BJ (cell line): ENCODE measurements at regions not wholly inside any gene's neighbourhood (a gene's known extent, or its start where the extent isn't known, plus 50 kb on each side); places are given as distances from the start of the nearest gene placed in this dataset.
"Not testable (repeated sequence)": the region's sequence is repeated elsewhere in the genome, so short reads cannot be mapped to it uniquely, and the experiment has no call there.

Experiments
- CTCF ChIA-PET: fragments of 350-600 bp; formaldehyde crosslinking; extraction: SDS; loops from one replicate; lab custom pipeline; 2021; ENCODE audit warnings: antibody characterized with exemption, inconsistent platforms; lab: Yijun Ruan, JAX
- POLR2A ChIA-PET: fragments of 300-600 bp; sonication (Branson Sonifier 250); formaldehyde crosslinking; extraction: SDS; loops from one replicate; lab custom pipeline; 2021; ENCODE audit warnings: antibody characterized with exemption; lab: Charles Lee
- DNase-seq: peaks from one replicate; pipeline ENCODE4 v3.0.0-alpha.2; 2011; ENCODE audit warnings: low read depth
- H3K27me3 ChIP-seq: 2 replicates; pipeline ENCODE4 v1.6.0; 2011; ENCODE audit warnings: low read length; ENCODE audit not compliant: control insufficient read depth, insufficient read depth
- H3K36me3 ChIP-seq: 2 replicates; pipeline ENCODE4 v1.5.1; 2011; ENCODE audit warnings: low read length; ENCODE audit not compliant: control insufficient read depth, insufficient read depth
- H3K4me3 ChIP-seq: 2 replicates; pipeline ENCODE4 v1.5.1; 2011; ENCODE audit warnings: low read depth, mild to moderate bottlenecking, control low read depth, low read length
- CTCF ChIP-seq: IDR thresholded peaks from 2 replicates; pipeline ENCODE4 v1.5.1; 2011; ENCODE audit warnings: low read depth, mild to moderate bottlenecking, control low read depth, inconsistent platforms, low read length, moderate library complexity; ENCODE audit not compliant: insufficient read depth

GRCh38 chr1:102151242-102151641, 154.5 kb upstream of the OLFM3 start:
- no peak overlapping the region for H3K4me3 ChIP-seq
- DNase-seq, result no peak
- TF ChIP-seq CTCF, result no peak
- no peaks in the 10 kb centered on the region for H3K36me3 ChIP-seq
- H3K27me3 ChIP-seq, result no peaks in the 10 kb centered on the region
- POLR2A ChIA-PET, result no interaction called here
- CTCF ChIA-PET, result no interaction called here

- POLR2A ChIA-PET, result no interaction called here
- H3K36me3 ChIP-seq, result no peaks in the 10 kb centered on the region
- no peaks in the 10 kb centered on the region for H3K27me3 ChIP-seq
- DNase-seq, result no peak
- no peak for TF ChIP-seq CTCF
- CTCF ChIA-PET, result no interaction called here
- no peak overlapping the region for H3K4me3 ChIP-seq
Observed at GRCh38 chr1:102120910-102121309, 124.2 kb upstream of the OLFM3 start.

DNA sequence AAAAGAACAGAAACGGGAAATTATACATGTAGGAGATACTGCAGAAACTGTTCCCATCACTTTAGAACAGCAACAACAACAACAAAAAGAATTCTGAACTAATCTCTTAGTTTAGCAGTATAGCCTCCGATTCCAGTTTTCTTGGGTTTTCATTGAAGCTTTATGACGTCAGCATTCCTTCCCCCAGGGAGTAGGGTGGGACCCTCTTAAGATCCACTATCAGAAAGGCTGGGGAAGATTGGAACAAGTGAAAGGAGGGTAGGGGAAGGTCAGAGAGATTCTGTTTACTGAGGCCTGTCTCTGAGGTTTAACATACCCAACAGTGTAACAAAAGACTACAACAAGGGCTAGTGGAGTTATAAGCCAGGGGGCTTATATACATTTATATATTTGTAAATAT, 121.4 kb upstream of the OLFM3 start:
- Histone ChIP-seq H3K27me3 (no peaks in the 10 kb centered on the region), H3K4me3 (no peak overlapping the region), H3K36me3 (no peaks in the 10 kb centered on the region)
- no peak for DNase-seq
- CTCF ChIA-PET, result no interaction called here
- no peak for TF ChIP-seq CTCF
- POLR2A ChIA-PET, result no interaction called here

DNA sequence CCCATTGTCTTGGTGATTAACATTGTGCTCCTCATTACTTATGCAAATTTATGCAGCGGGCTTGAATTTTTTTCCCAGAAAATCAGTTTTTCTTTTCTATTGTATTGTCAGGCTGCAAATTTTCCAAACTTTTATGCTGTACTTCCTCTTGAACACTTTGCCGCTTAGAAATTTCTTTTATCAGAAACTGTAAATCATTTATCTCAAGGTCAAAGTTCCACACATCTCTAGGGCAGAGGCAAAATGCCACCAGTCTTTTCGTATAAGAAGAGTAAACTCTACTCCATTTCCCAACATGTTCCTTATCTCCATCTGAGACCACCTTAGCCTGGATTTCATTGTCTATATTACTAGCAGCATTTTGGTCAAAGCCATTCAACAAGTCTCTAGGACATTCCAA, 113.9 kb upstream of the OLFM3 start:
- Histone ChIP-seq H3K4me3 (no peak overlapping the region), H3K27me3 (no peaks in the 10 kb centered on the region), H3K36me3 (no peaks in the 10 kb centered on the region)
- DNase-seq, result no peak
- ChIA-PET POLR2A (no interaction called here), CTCF (no interaction called here)
- no peak for TF ChIP-seq CTCF

DNA sequence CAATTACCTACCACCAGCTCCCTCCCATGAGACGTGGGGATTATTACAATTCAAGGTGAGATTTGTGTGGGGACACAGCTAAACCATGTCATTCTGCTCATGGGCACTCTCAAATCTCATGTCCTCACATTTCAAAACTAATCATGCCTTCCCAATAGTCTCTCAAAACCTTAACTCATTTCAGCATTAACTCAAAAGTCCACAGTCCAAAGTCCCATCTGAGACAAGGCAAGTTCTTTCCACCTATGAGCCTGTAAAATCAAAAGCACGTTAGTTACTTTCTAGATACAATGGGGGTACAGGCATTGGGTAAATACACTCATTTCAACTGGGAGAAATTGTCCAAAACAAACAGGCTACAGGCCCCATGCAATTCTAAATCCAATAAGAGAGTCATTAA, 112.8 kb upstream of the OLFM3 start:
- POLR2A ChIA-PET, DNase-seq, H3K36me3 ChIP-seq, CTCF ChIA-PET, H3K27me3 ChIP-seq, H3K4me3 ChIP-seq: not testable (repeated sequence)

DNA sequence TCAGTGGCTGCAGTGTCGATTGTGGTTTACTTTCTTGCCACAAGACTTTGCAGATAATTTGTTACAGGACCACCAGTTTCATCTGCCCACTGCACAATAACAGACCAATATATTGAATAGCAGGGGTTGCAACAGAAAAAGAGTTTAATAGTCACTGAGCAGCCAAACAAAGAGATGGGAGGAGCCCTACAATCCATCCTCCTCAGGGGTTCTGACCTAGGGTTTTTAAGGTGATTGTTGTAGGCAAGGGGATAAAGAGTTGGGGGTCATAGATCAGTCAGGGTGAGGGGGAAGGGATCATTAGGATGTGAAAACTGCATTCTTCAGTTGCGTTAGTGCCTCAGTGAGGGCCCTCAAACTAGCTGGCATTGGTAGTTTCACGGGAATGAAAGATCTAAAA, 110.7 kb upstream of the OLFM3 start:
- no peaks in the 10 kb centered on the region for H3K36me3 ChIP-seq
- ChIA-PET POLR2A (no interaction called here), CTCF (no interaction called here)
- TF ChIP-seq CTCF, result no peak
- DNase-seq, result no peak
- H3K27me3 ChIP-seq, result no peaks in the 10 kb centered on the region
- no peak overlapping the region for H3K4me3 ChIP-seq
